CD14-positive monocyte (primary cell): ENCODE measurements at regions not wholly inside any gene's neighbourhood (a gene's known extent, or its start where the extent isn't known, plus 50 kb on each side); places are given as distances from the start of the nearest gene placed in this dataset.

Experiments used
- DNase-seq, 3 donors: peaks; one replicate each; pipeline ENCODE4 v3.0.0-alpha.2; 2011 to 2022
- H2AFZ ChIP-seq: 2 replicates; pipeline ENCODE4 v1.6.0; 2012; ENCODE audit warnings: mild to moderate bottlenecking, low read depth, low read length, inconsistent platforms; ENCODE audit not compliant: insufficient read depth, poor library complexity, severe bottlenecking
- H3K27ac ChIP-seq, 2 donors: 1 replicate in 1 of 2; 2 replicates in 1 of 2; pipeline ENCODE4 v1.5.1; 2012 to 2013; ENCODE audit warnings: low read length in 2 of 2, control low read depth in 1 of 2, inconsistent platforms in 1 of 2, low read depth in 1 of 2, mild to moderate bottlenecking in 1 of 2
- H3K27me3 ChIP-seq, 2 donors: one replicate each; pipeline versions ENCODE4 v1.6.0 to v1.6.1; 2011 to 2013; ENCODE audit warnings: low read length in 2 of 2; ENCODE audit not compliant: control insufficient read depth in 2 of 2, insufficient read depth in 2 of 2
- H3K36me3 ChIP-seq, 2 donors: replicated peaks in 1 of 2; 1 replicate in 1 of 2; 2 replicates in 1 of 2; pipeline versions ENCODE4 v1.5.1 to v1.6.1; 2012 to 2013; ENCODE audit warnings: low read length in 2 of 2, control low read depth in 1 of 2, inconsistent platforms in 1 of 2, mild to moderate bottlenecking in 1 of 2; ENCODE audit not compliant: insufficient read depth in 2 of 2, control insufficient read depth in 1 of 2
- H3K4me1 ChIP-seq, 2 donors: 1 replicate in 1 of 2; 2 replicates in 1 of 2; pipeline versions ENCODE4 v1.5.1 to v1.6.1; 2012 to 2013; ENCODE audit warnings: low read length in 2 of 2, control low read depth in 1 of 2, inconsistent platforms in 1 of 2, mild to moderate bottlenecking in 1 of 2, moderate library complexity in 1 of 2; ENCODE audit not compliant: insufficient read depth in 2 of 2, control insufficient read depth in 1 of 2
- H3K4me2 ChIP-seq: replicated peaks from 2 replicates; pipeline ENCODE3; 2012; ENCODE audit warnings: low read length, moderate library complexity, mild to moderate bottlenecking; ENCODE audit not compliant: poor library complexity, severe bottlenecking; ENCODE audit errors: extremely low read depth
- H3K4me3 ChIP-seq, 3 experiments: fragments of 200-600 bp in 1 of 3; sonication (generic) in 1 of 3; replicated peaks in 1 of 3; 1 replicate in 2 of 3; 2 replicates in 1 of 3; pipeline ENCODE4 v1.5.1; 2011 to 2013; ENCODE audit warnings: low read length in 3 of 3, mild to moderate bottlenecking in 3 of 3, control low read depth in 2 of 3, low read depth in 2 of 3, inconsistent platforms in 1 of 3, moderate library complexity in 1 of 3
- H3K79me2 ChIP-seq: 2 replicates; pipeline ENCODE4 v1.6.0; 2012; ENCODE audit warnings: mild to moderate bottlenecking, control low read depth, inconsistent platforms, low read length, moderate library complexity; ENCODE audit not compliant: insufficient read depth
- H3K9ac ChIP-seq: 2 replicates; pipeline ENCODE4 v1.6.0; 2017; ENCODE audit warnings: low read length, mild to moderate bottlenecking; ENCODE audit not compliant: insufficient read depth, poor library complexity, severe bottlenecking
- H3K9me3 ChIP-seq, 2 donors: replicated peaks in 1 of 2; 1 replicate in 1 of 2; 2 replicates in 1 of 2; pipeline versions ENCODE4 v1.5.1 to v1.6.1; 2012 to 2013; ENCODE audit warnings: low read length in 2 of 2, control low read depth in 1 of 2; ENCODE audit not compliant: control insufficient read depth in 1 of 2, insufficient read depth in 1 of 2
- H4K20me1 ChIP-seq: 2 replicates; pipeline ENCODE4 v1.6.0; 2012; ENCODE audit warnings: mild to moderate bottlenecking, low read length, control low read depth, moderate library complexity; ENCODE audit not compliant: insufficient read depth
- H3K27ac Mint-ChIP-seq, 7 donors: one replicate each; pipeline ENCODE4 v1.8.0; 2020; ENCODE audit warnings: mild to moderate bottlenecking in 7 of 7, mixed read lengths in 7 of 7, moderate library complexity in 6 of 7, inconsistent platforms in 2 of 7
- H3K27me3 Mint-ChIP-seq, 3 donors: one replicate each; pipeline ENCODE4 v1.8.0; 2021 to 2022; ENCODE audit warnings: low read depth in 3 of 3, mild to moderate bottlenecking in 3 of 3, mixed read lengths in 3 of 3, moderate library complexity in 3 of 3, inconsistent platforms in 1 of 3
- H3K36me3 Mint-ChIP-seq, 2 donors: one replicate each; pipeline ENCODE4 v1.8.0; 2020; ENCODE audit warnings: mixed read lengths in 2 of 2, inconsistent platforms in 1 of 2, mild to moderate bottlenecking in 1 of 2
- H3K4me1 Mint-ChIP-seq: one replicate; pipeline ENCODE4 v1.8.0; 2020; ENCODE audit warnings: mild to moderate bottlenecking, mixed read lengths
- H3K4me3 Mint-ChIP-seq, 2 donors: one replicate each; pipeline ENCODE4 v1.8.0; 2020; ENCODE audit warnings: mild to moderate bottlenecking in 2 of 2, mixed read lengths in 2 of 2, moderate library complexity in 1 of 2
- H3K9me3 Mint-ChIP-seq, 7 donors: one replicate each; pipeline ENCODE4 v1.8.0; 2020 to 2022; ENCODE audit warnings: mixed read lengths in 7 of 7, mild to moderate bottlenecking in 6 of 7, moderate library complexity in 6 of 7, inconsistent platforms in 2 of 7
- WGBS: methylation state at CpG from one replicate; pipeline ENCODE4 v1.1.5; 2013; ENCODE audit warnings: missing lambda C conversion rate; ENCODE audit not compliant: insufficient coverage; 5-methylcytosine and 5-hydroxymethylcytosine counted together
- intact Hi-C, 2 donors: fragments of 100-400 bp; cut with micrococcal nuclease; formaldehyde crosslinking; loops; one replicate each; pipeline versions ENCODE4 v1.15.0 to v1.15.1; 2023
- TF ChIP-seq, protein P1 (sequence below): fragments of 200-600 bp; IDR thresholded peaks from one replicate; pipeline ENCODE4 v1.8.0; 2022; ENCODE audit warnings: antibody characterized with exemption, mild to moderate bottlenecking

DNA sequence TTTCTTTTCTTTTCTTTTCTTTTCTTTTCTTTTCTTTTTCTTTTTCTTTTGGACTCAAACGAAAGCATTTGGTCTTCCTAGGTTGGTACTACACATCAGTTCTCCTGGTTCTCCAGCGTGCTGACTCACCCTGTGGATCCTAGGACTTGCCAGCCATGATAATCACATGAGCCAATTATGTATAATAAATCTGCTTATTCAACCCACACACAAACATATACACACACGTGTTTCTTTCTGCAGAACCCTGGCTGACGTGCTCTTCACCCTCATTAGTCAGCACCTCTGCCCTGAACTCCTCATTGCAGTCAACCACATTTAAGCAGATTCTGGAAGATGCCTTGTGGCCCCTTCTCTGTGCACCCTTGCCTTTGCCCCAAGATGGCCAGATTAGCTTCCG lies 162.4 kb upstream of the MYT1L start:
- no peaks in the 10 kb centered on the region for H4K20me1 ChIP-seq
- 90% methylated on average over 3 of the region's 5 CpGs for WGBS
- no peak overlapping the region for H3K27ac Mint-ChIP-seq
- H3K9me3 ChIP-seq: peaks cover 0 to 2% of the 10 kb centered on the region in 2 donors
- H3K9ac ChIP-seq: no peak overlapping the region
- no peak overlapping the region for H3K4me3 Mint-ChIP-seq
- no peaks in the 10 kb centered on the region for H3K36me3 Mint-ChIP-seq
- intact Hi-C loops: no loop called here
- no peak for DNase-seq
- no peak overlapping the region for H3K4me2 ChIP-seq
- no peaks in the 10 kb centered on the region for H3K27me3 ChIP-seq
- no peaks in the 10 kb centered on the region for H3K4me1 Mint-ChIP-seq
- H3K4me3 ChIP-seq: no peak overlapping the region
- H3K9me3 Mint-ChIP-seq: peaks cover 0 to 7% (median 2%) of the 10 kb centered on the region in 7 donors
- no peak overlapping the region for H3K27ac ChIP-seq
- H3K79me2 ChIP-seq: no peaks in the 10 kb centered on the region
- H3K27me3 Mint-ChIP-seq: peaks cover 0 to 4% (median 2%) of the 10 kb centered on the region in 3 donors
- H3K36me3 ChIP-seq: no peaks in the 10 kb centered on the region
- no peaks in the 10 kb centered on the region for H3K4me1 ChIP-seq
- H2AFZ ChIP-seq: no peak overlapping the region
- TF ChIP-seq, protein P1, sequence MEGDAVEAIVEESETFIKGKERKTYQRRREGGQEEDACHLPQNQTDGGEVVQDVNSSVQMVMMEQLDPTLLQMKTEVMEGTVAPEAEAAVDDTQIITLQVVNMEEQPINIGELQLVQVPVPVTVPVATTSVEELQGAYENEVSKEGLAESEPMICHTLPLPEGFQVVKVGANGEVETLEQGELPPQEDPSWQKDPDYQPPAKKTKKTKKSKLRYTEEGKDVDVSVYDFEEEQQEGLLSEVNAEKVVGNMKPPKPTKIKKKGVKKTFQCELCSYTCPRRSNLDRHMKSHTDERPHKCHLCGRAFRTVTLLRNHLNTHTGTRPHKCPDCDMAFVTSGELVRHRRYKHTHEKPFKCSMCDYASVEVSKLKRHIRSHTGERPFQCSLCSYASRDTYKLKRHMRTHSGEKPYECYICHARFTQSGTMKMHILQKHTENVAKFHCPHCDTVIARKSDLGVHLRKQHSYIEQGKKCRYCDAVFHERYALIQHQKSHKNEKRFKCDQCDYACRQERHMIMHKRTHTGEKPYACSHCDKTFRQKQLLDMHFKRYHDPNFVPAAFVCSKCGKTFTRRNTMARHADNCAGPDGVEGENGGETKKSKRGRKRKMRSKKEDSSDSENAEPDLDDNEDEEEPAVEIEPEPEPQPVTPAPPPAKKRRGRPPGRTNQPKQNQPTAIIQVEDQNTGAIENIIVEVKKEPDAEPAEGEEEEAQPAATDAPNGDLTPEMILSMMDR: no peak

DNA sequence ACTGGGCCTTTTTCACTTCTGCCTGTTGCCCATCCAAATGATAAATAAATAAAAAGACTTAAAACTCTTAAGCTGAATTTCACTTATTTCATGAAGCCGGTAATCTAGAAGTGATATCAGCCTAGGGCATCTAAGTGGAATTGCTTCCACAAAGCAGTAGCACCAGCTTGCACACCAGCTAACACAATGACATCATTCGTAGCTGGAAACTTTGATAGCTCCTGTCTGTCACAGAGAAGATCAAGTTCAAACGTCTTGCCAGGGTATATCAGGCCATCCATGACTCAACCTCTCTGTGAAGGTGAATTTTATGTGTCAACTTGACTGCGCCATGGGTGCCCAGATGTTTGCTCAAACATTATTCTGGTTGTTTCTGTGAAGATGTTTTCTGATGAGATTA lies 161.7 kb upstream of the MYT1L start:
- Mint-ChIP-seq H3K9me3 (peaks cover 0 to 7% (median 2%) of the 10 kb centered on the region in 7 donors), H3K4me3 (no peak overlapping the region), H3K4me1 (no peaks in the 10 kb centered on the region), H3K36me3 (no peaks in the 10 kb centered on the region), H3K27me3 (peaks cover 0 to 4% (median 2%) of the 10 kb centered on the region in 3 donors), H3K27ac (no peak overlapping the region)
- Histone ChIP-seq H3K4me1 (no peaks in the 10 kb centered on the region), H4K20me1 (no peaks in the 10 kb centered on the region), H3K9me3 (peaks cover 0 to 2% of the 10 kb centered on the region in 2 donors), H2AFZ (no peak overlapping the region), H3K36me3 (no peaks in the 10 kb centered on the region), H3K27ac (no peak overlapping the region), H3K27me3 (no peaks in the 10 kb centered on the region), H3K9ac (no peak overlapping the region), H3K79me2 (no peaks in the 10 kb centered on the region), H3K4me3 (no peak overlapping the region), H3K4me2 (no peak overlapping the region)
- DNase-seq: no peak
- intact Hi-C loops: no loop called here
- WGBS: 83% methylated on average over 1 of the region's 4 CpGs
- TF ChIP-seq, protein P1: no peak
